ENCODE measurements at regions not wholly inside any gene's neighbourhood (a gene's known extent, or its start where the extent isn't known, plus 50 kb on each side); places are given as distances from the start of the nearest gene placed in this dataset.

GRCh38 chr11:111045407-111045803 is 200.1 kb upstream of the POU2AF2 start:
- no peak for DNase-seq (ENCODE audit: low read depth in 4 of 4, low spot score in 2 of 4)

- DNase-seq (ENCODE audit: low read depth in 4 of 4, low spot score in 2 of 4) = no peak
Measured at GRCh38 chr11:111044751-111045406, 200.6 kb upstream of the POU2AF2 start.

DNA sequence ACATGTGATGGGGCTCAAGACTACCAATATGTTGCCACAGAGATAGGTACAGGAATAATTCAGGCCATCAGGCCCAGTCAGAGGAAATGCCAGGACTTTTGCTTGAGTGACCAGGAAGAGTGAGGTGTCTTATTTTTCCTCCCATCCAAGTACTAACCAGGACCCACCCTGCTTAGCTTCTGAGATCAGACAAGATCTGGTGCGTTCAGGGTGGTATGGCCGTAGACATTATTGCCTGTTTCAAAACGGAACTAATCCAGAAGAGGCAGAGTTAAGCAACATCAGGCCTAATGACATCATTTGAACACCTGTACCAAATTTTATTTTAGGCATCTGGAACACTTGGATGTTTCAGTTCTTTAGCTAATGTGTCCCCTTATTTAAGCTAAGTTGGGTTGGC is 205.5 kb upstream of the POU2AF2 start:
- DNase-seq (ENCODE audit: low read depth in 4 of 4, low spot score in 2 of 4) = no peak

DNA sequence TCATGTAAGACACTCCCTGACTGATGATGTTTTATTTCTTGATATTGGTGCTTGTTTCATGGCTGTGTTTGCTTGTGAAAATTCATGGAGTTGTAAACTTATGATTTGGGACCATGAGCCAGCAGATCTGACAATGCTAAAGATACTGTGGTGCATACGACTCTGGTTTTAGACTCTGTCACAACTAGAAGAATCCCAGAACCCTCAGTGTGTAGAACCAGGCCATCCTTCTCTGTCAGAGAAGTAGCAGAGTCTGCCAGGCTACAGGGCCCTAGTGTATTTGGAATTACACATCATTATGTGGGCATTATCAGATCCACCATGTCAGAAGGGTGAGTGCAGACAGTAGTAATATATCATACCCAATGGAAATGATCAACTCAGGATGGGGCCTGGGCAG is 209.8 kb upstream of the POU2AF2 start:
- DNase-seq (ENCODE audit: low read depth in 4 of 4, low spot score in 2 of 4) = no peak

DNA sequence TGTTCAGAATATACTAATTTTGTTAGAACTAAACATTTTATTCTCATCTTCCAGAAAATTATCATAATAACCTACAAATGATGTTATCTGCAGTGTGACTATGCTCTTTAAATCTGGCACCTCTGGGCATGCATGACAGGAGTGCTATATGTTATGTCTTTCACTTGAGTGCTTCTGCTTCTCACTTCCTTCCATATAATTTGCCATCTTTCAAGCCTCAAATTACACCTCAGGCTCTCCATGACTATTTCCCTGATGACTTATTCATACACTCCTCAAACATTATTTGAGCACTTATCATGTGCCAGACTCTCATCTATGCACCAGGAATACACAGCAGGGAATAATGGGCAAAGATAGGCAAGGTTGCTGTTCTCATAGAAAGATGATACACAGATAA is 219.3 kb upstream of the POU2AF2 start:
- no peak for DNase-seq (ENCODE audit: low read depth in 4 of 4, low spot score in 2 of 4)

GRCh38 chr11:111021131-111021530 is 224.4 kb upstream of the POU2AF2 start:
- DNase-seq (ENCODE audit: low read depth in 4 of 4, low spot score in 2 of 4) = no peak

DNA sequence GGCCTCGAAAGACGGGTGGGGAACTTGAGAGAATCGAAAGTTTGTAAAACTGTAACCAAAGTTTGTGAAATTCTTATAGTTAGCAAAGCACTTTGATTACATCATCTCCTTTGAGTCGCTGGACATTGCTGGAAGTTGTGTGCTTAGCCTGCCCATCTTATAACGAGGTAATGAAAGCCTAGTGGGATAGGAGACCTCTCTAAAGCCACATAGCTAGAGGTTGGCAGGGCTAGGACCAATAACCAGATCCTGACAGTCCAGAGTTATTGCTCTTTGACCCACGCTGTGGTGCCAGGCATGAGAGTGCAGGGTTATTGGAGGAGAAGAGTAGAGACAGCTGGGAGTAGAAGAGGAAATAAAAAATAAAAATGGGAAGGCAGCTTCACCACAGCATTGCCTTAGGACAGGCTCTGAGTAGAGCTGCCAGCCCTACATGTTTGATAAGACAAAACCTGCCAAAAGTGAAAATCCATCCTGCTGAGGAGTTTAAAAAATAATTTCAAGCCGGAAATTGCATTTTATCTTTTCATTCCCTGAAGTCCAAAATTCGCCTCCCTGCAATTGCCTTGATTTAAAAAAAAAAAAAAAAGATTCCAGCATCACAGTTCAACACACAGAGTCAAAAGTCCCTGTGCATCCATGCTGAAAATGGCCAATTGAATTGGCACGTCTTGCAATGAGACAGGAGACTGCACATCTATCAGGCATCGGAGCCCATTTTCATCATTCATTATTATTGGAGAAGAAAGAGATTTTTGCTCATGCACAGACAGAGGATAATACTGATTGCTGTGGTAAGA is 225.5 kb upstream of the POU2AF2 start:
- DNase-seq (ENCODE audit: low read depth in 4 of 4, low spot score in 2 of 4) = no peak

DNA sequence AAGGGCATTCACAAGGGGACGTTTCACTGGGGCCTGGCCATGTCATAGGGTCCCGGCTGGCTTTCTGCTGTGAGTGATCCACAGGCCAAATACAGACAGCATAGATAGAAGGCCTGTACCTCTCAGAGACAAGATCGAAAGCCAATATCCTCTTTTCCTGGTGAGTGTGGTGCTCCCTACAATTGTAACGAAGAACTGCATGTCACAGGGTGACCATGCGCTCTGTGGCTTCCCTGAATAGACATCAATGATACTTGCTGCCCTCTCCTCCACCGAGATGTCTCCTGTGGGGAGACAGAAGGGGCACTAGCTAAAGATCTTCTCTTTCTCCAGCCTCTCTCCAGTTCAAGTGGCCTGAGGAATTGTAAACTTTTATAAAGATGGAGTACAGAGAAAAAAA is 226.1 kb upstream of the POU2AF2 start:
- DNase-seq (ENCODE audit: low read depth in 4 of 4, low spot score in 2 of 4) = no peak

DNA sequence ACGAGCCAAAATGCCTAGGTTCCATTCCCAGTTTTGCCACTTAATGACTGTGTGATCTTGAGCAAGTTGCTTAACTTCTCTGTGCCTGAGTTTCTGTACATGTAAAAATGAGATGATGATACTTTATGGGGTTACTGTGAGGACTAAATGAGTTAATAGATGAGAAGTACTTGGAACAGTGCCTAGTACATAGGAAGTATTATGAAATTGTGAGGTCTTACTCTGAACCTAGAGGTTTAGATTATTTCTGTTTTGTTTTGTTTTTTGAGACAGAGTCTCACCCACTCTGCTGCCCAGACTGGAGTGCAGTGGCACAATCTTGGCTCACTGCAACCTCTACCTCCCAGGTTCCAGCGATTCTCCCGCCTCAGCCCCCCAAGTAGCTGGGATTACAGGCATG is 227.0 kb upstream of the POU2AF2 start:
- DNase-seq (ENCODE audit: low read depth in 4 of 4, low spot score in 2 of 4) = no peak

DNA sequence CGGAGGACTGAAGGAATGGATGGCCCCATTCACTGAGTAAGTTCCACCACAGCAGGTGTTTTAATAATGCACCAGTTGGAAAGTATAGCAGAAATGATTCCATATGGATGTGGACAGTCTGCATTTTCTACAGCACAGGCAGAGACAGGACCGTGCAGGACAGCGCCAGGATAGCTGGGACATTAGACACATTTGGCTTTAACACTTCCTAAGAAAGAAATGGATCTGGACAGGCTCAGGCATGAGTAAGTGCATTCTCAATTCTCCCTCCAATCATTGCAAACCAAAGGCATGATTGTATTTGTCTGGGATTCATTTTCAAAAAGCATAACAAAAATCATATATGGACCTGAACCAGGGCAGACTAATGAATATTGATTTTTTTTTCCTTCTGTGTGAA is 233.0 kb upstream of the POU2AF2 start:
- DNase-seq (ENCODE audit: low read depth in 4 of 4, low spot score in 2 of 4) = no peak

DNA sequence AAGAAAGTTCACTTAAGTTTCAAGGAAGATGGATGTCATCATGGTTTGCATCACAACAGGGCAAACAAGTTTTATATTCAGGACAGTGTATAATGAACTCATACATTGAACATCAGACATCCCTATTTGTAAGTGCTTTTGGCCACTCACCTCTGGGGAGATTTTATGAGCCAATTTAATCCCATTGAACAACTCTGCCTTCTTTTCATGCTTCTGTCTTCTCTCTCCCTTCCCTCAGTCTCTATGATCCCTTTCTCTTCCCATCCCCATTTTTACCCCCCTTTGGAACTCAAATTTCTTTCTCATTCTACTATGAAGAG is 234.3 kb upstream of the POU2AF2 start:
- no peak for DNase-seq (ENCODE audit: low read depth in 4 of 4, low spot score in 2 of 4)

DNA sequence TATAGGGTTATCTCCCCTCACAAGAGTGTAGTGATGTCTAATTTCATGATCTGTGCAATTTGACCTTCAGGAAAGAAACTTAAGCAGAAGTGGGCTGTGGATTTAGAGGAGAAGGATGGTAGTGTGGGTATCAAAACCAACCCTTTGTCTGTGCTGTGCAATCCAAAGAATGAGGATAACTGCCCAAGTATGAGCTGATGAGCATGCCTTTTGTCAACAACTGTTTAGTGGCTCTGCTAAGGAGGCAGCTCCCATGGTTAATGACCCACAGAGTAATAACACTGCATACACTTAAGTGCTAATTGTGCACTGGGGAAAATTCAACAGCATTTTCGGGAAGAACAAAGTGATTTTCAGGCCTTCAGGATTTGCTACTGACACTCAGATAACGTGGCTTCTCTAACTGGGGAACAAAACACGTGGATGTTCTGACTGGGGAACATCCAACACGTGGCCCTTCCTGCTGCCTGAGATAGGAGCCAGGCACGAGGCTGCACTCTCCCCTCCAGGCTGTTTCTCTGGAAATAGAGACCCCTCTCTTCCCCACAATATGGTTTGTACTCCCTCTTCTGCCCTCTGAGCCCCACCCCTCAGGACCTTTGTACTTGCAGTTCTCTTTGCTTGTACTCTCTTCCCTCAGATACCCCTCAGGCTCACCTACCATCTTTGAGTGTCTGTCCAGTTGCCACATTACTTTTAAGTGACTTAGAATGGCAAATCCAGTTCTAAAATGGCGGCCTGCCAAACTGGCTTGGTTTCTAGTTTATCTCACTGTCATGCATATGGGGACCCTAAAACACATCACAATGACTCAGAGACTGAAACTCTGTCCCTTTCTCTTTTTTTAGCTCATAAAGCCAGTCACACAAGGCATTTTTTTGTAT is 234.9 kb upstream of the POU2AF2 start:
- no peak for DNase-seq (ENCODE audit: low read depth in 4 of 4, low spot score in 2 of 4)

DNA sequence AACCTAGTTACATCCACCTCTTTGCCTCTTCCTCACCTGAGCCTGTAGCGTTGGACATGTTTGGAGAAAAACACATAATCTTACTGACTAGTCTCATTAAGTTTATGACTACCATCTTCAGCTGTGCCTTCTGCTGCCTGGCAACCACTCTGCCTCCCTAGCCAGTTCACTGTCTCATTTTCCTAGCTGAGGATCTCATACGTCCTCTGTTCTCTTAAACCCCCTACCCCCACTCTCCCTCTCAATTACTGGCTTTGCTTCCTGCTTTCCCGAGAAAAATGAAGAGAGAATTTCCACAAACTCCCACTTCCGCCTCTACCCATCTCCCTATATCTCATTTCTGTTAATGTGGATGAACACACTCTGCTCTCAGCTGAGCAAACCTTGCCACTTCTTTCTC is 239.3 kb upstream of the POU2AF2 start:
- DNase-seq (ENCODE audit: low read depth in 4 of 4, low spot score in 2 of 4) = no peak

DNA sequence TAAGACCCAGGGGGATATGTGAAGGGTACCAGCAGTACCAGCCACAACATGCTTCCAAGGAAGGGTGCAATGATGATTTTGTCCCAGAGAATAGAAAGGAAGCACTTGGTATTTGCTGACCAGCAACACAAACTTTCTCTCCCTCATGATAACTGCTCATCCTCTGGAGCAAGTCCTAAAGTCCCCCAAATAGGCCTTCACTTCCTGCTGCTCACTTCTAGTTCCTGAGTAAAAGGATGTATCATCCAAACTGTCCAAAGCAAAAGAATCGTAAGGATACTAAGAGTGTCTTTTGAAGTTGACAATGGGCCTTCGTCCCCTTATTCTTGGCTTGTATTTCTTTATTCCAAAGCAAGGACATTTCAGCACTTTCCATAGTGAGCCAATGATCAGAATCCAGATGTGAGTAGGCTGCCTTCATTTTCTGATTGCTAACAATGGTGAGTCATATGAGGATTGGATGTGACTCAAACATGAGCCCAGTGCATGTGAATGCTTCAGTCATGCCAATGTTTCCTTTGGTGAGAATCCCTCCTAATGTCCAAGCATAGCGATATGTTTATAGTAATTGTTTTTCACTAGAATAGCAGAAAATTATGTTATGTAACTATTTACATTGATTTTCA is 243.4 kb upstream of the POU2AF2 start:
- DNase-seq (ENCODE audit: low read depth in 4 of 4, low spot score in 2 of 4) = no peak

GRCh38 chr11:111001081-111001430 is 244.5 kb upstream of the POU2AF2 start:
- DNase-seq (ENCODE audit: low read depth in 4 of 4, low spot score in 2 of 4) = no peak

DNA sequence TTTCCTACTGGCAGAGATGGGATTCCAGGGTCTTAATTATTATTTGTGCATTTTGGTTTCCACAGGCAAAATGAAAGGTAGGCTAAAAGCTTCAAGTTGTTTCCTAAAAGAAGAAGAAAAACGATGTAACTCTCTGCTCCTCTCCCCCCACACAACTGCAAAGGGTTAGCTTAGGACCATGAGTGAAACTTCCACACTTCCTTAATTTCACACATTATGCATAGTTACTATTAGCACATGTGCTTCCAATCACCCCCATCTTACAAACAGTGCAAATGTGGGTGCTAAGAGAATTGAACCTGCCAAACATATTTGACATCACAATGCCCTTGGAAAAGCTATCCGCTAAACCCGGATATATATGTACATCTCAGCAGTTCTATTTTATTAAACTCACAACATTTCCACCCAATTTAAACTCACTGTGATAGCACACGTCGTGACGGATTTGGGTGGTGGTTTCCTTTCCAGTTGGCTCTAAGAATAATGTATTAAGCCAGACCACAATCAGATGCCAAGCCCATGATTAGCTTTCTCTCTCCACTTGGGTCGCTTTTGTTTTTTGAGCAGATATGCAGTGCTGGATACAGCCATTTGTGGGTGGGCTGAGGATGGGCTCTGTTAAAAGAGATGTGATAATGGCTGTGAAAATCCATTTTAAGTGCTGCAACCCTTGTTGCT is 245.0 kb upstream of the POU2AF2 start:
- no peak for DNase-seq (ENCODE audit: low read depth in 4 of 4, low spot score in 2 of 4)

GRCh38 chr11:110992481-110992880 is 253.0 kb upstream of the POU2AF2 start:
- no peak for DNase-seq (ENCODE audit: low read depth in 4 of 4, low spot score in 2 of 4)

DNA sequence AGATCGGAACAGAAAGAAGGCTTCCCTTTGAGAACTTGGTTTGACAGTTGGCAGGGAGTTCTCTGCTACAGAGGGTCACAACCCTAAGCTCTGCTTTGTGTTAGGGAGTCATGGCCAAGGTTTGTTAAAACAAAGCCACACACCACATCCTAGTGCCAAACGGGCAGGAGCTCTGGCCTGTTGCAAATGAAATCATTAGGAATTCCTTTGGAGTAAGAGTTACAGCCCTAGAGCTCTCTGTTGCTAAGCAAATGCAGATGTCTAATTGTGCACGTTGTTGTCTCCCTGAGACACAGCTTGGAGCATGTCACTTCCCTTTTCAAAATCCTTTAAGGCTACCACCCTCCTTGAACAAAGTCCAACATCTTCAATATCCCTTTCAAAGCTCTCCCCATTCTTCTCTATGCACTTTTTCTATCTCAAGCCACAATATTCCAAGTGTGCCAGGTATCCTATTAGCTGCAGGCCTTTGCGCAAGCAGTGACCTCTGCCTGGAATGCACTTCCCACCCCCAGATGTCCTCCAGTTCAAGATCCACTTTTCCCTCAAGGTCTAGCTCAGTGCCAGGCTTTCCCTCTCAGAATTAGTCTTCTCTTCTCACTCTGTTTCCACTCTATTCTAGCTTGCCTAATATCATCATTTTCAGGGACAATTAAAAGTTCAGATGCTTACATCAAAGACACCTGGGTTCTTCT is 253.7 kb upstream of the POU2AF2 start:
- no peak for DNase-seq (ENCODE audit: low read depth in 4 of 4, low spot score in 2 of 4)

DNA sequence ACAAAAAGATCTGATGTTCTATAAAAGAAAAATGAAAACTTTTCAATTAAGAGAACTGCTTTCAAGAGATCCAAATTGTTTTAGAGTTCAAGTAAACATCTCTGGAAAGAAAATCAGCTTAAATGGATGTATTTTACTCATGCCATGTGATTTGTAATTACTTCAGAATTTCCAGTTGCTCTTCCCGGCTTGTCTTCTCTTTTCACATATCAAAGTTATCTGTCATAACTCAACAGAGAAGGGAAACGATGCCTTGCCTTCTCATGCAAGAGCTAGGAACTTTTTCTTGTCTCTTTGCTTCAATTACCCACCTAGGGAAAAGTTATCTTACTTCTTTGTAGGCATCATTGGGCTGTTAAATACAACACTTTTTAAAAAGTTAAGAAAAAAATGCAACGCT is 255.2 kb upstream of the POU2AF2 start:
- DNase-seq (ENCODE audit: low read depth in 4 of 4, low spot score in 2 of 4) = no peak

Data from left renal cortex interstitium (tissue), 4 donors.